HepG2 (cell line): ENCODE measurements at regions not wholly inside any gene's neighbourhood (a gene's known extent, or its start where the extent isn't known, plus 50 kb on each side); places are given as distances from the start of the nearest gene placed in this dataset.

Experiments used
- ATAC-seq: fragments of 200-7000 bp; cut with Tn5 transposase; 3 replicates; pipeline ENCODE4 v1.9.1; 2020; ENCODE audit warnings: mild to moderate bottlenecking, moderate library complexity
- BruUV-seq: library from RNA; stranded (reverse); fragments of 400-500 nt; replicated peaks from 2 replicates; lab custom pipeline; 2021; lab: Mats Ljungman, UMichigan
- CTCF ChIA-PET: fragments of 300-600 bp; formaldehyde crosslinking; extraction: SDS; loops from one replicate; lab custom pipeline; 2021; ENCODE audit warnings: low total read pairs, inconsistent platforms, low intra/inter-chr PET ratio; lab: Yijun Ruan, JAX
- POLR2A ChIA-PET: fragments of 350-600 bp; sonication (Branson Sonifier 250); formaldehyde crosslinking; loops from one replicate; lab custom pipeline; 2020; ENCODE audit warnings: antibody characterized with exemption, inconsistent platforms; lab: Yijun Ruan, JAX
- DNase-seq: peaks from one replicate; pipeline ENCODE4 v3.0.0-alpha.2; 2015; ENCODE audit warnings: low spot score
- FAIRE-seq: peaks from 3 replicates; lab custom pipeline; 2011; peaks lifted over from hg19 to GRCh38; lab: Jason Lieb, UNC
- H2AFZ ChIP-seq: one replicate; pipeline ENCODE4 v1.6.1; 2011; ENCODE audit warnings: low read length, inconsistent platforms
- H3K27ac ChIP-seq: fragments of 300-600 bp; 3 replicates; pipeline ENCODE4 v1.8.0; 2011; ENCODE audit warnings: mixed run types, mild to moderate bottlenecking, mixed read lengths, low read length, inconsistent platforms; ENCODE audit not compliant: insufficient read depth; ENCODE audit errors: extremely low read length
- H3K27me3 ChIP-seq, 2 experiments: fragments of 200-600 bp in 1 of 2; 2 replicates in 1 of 2; 3 replicates in 1 of 2; pipeline versions ENCODE4 v1.6.0 to v1.8.0; 2011; ENCODE audit warnings: low read length in 2 of 2, mild to moderate bottlenecking in 2 of 2, moderate library complexity in 2 of 2, inconsistent platforms in 1 of 2; ENCODE audit not compliant: insufficient read depth in 2 of 2, control insufficient read depth in 1 of 2
- H3K36me3 ChIP-seq, 2 experiments: fragments of 200-600 bp in 1 of 2; replicated peaks in 1 of 2; 2 replicates in 1 of 2; 3 replicates in 1 of 2; pipeline versions ENCODE4 v1.5.1 to v1.8.0; 2011; ENCODE audit warnings: low read length in 2 of 2, inconsistent platforms in 1 of 2; ENCODE audit not compliant: insufficient read depth in 2 of 2, control insufficient read depth in 1 of 2
- H3K4me1 ChIP-seq: 2 replicates; pipeline ENCODE4 v1.5.1; 2012; ENCODE audit warnings: low read length, inconsistent platforms; ENCODE audit not compliant: insufficient read depth
- H3K4me2 ChIP-seq: 2 replicates; pipeline ENCODE4 v1.6.0; 2011; ENCODE audit warnings: low read depth, low read length, inconsistent platforms
- H3K4me3 ChIP-seq, 3 experiments: fragments of 200-600 bp in 1 of 3; sonication (generic), shearing (Covaris generic) in 1 of 3; replicated peaks in 1 of 3; 2 replicates each; pipeline ENCODE4 v1.5.1; 2011 to 2016; ENCODE audit warnings: low read length in 3 of 3, inconsistent platforms in 2 of 3, low read depth in 2 of 3, mild to moderate bottlenecking in 2 of 3, control low read depth in 1 of 3, mixed read lengths in 1 of 3; ENCODE audit not compliant: insufficient read depth in 1 of 3
- H3K79me2 ChIP-seq: one replicate; pipeline ENCODE4 v1.6.1; 2011; ENCODE audit warnings: low read length, inconsistent platforms; ENCODE audit not compliant: insufficient read depth
- H3K9ac ChIP-seq: 2 replicates; pipeline ENCODE4 v1.6.0; 2011; ENCODE audit warnings: mild to moderate bottlenecking, low read depth, low read length, inconsistent platforms; ENCODE audit not compliant: insufficient read depth
- H3K9me3 ChIP-seq: 2 replicates; pipeline ENCODE4 v1.5.1; 2012; ENCODE audit warnings: mild to moderate bottlenecking, low read length
- H4K20me1 ChIP-seq: 2 replicates; pipeline ENCODE4 v1.6.0; 2011; ENCODE audit warnings: inconsistent platforms, mild to moderate bottlenecking, low read length, moderate library complexity; ENCODE audit not compliant: insufficient read depth
- BRF2 ChIP-seq: sonication (generic); formaldehyde crosslinking; IDR thresholded peaks from 2 replicates; pipeline ENCODE4 v1.8.1; 2022; ENCODE audit warnings: mild to moderate bottlenecking, missing genetic modification reagents
- FOXP1 ChIP-seq, 2 experiments: fragments of 450-650 bp in 1 of 2; IDR thresholded peaks; 2 replicates each; pipeline ENCODE4 v1.6.1; 2017 to 2018; ENCODE audit warnings: antibody characterized with exemption in 1 of 2
- ONECUT2 ChIP-seq: sonication (generic); formaldehyde crosslinking; IDR thresholded peaks from 2 replicates; pipeline ENCODE4 v1.4.0; 2020; ENCODE audit warnings: missing genetic modification reagents
- SP2 ChIP-seq: sonication (generic); formaldehyde crosslinking; IDR thresholded peaks from 2 replicates; pipeline ENCODE4 v1.5.1; 2020; ENCODE audit warnings: mild to moderate bottlenecking, missing genetic modification reagents
- ZNF12 ChIP-seq: sonication (generic); formaldehyde crosslinking; IDR thresholded peaks from 2 replicates; pipeline ENCODE4 v1.5.0; 2020; ENCODE audit warnings: missing genetic modification reagents
- ZNF792 ChIP-seq: IDR thresholded peaks from 2 replicates; pipeline ENCODE4 v1.6.1; 2016
- WGBS: methylation state at CpG from one replicate; pipeline ENCODE4 v1.1.6; 2017; ENCODE audit warnings: low lambda C conversion rate; 5-methylcytosine and 5-hydroxymethylcytosine counted together
- in situ Hi-C: cut with HindIII; loops from 2 replicates; pipeline ENCODE4 v1.10.0; 2017; ENCODE audit warnings: low pct_unique_long_range_greater_than_20kb; ENCODE audit not compliant: extremely low pct_ligation_motif_present
- intact Hi-C: fragments of 100-400 bp; cut with micrococcal nuclease; formaldehyde crosslinking; loops from one replicate; pipeline ENCODE4 v1.10.0; 2022; ENCODE audit not compliant: unreplicated experiment

- Histone ChIP-seq H4K20me1 (no peaks in the 10 kb centered on the region), H3K4me3 (no peak overlapping the region), H3K79me2 (no peaks in the 10 kb centered on the region), H2AFZ (no peak overlapping the region), H3K36me3 (no peaks in the 10 kb centered on the region), H3K4me2 (no peak overlapping the region), H3K9ac (no peak overlapping the region), H3K27ac (no peak overlapping the region), H3K27me3 (no peaks in the 10 kb centered on the region; a peak in 1 of 5 replicates), H3K9me3 (no peaks in the 10 kb centered on the region), H3K4me1 (peaks cover 11% of the 10 kb centered on the region; the same call in 1 of the 2 replicates)
- TF ChIP-seq ZNF792 (CRISPR knock-in tag) (no peak), ONECUT2 (no peak), BRF2 (CRISPR knock-in tag) (no peak), FOXP1 (IDR thresholded peaks at IDR 0.05) (peak; percentile 91; the same call in 1 of the 2 replicates), FOXP1 (CRISPR knock-in tag; IDR thresholded peaks at IDR 0.05) (no peak)
- BruUV-seq = no TSS peak
- ChIA-PET CTCF (no interaction called here), POLR2A (no interaction called here)
- in situ Hi-C loops = no loop called here
- intact Hi-C loops = no loop called here
- DNase-seq (no peak), ATAC-seq (no peak), FAIRE-seq (no peak)
- 80% methylated on average over 7 of the region's 7 CpGs for WGBS
These were observed 244.8 kb upstream of the DYNLRB2 start for GRCh38 chr16:80296034-80296433.

- no peak overlapping the region for H3K9ac ChIP-seq
- in situ Hi-C loops = no loop called here
- TF ChIP-seq ZNF12 = peak; percentile 69
- TF ChIP-seq SP2 (CRISPR knock-in tag) = no peak
- DNase-seq = no peak
- intact Hi-C loops = no loop called here
- H3K36me3 ChIP-seq = no peaks in the 10 kb centered on the region
- no peak overlapping the region for H3K4me3 ChIP-seq
- no peak overlapping the region for H3K4me2 ChIP-seq
- H3K9me3 ChIP-seq = no peaks in the 10 kb centered on the region
- no TSS peak for BruUV-seq
- H4K20me1 ChIP-seq = no peaks in the 10 kb centered on the region
- FAIRE-seq = no peak
- peaks cover 6% of the 10 kb centered on the region; the same call in 1 of the 2 replicates for H3K4me1 ChIP-seq
- CTCF ChIA-PET = no interaction called here
- no peak overlapping the region for H2AFZ ChIP-seq
- no peaks in the 10 kb centered on the region; a peak in 1 of 5 replicates for H3K27me3 ChIP-seq
- H3K79me2 ChIP-seq = no peaks in the 10 kb centered on the region
- WGBS = 27% methylated on average over 4 of the region's 4 CpGs
- ATAC-seq = no peak
- H3K27ac ChIP-seq = no peak overlapping the region
- POLR2A ChIA-PET = no interaction called here
These were observed 246.6 kb upstream of the DYNLRB2 start for GRCh38 chr16:80294172-80294571.
